ENCODE measurements at regions not wholly inside any gene's neighbourhood (a gene's known extent, or its start where the extent isn't known, plus 50 kb on each side); places are given as distances from the start of the nearest gene placed in this dataset.
"Not testable (repeated sequence)": the region's sequence is repeated elsewhere in the genome, so short reads cannot be mapped to it uniquely, and the experiment has no call there.

DNA sequence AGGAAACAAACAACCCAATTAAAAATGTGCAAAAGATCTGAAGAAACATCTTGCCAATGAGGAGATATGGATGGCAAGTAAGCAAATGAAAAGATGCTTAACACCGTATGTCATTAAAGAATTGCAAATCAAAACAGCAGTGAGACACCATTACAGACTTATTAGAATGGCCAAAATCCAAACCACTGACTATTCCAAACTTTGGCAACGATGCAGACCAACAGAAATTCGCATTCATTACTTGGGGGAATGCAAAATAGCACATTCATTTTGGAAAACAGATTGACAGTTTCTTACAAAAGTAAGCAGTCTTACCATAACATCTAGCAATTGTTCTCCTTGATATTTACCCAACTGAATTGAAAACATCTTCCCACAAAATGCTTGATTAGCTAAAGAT lies 1118.7 kb downstream of the SUCLG1 start:
- Mint-ChIP-seq H3K4me1 (ENCODE audit: low read depth) (no peaks in the 10 kb centered on the region), H3K27ac (ENCODE audit: unreplicated experiment) (no peak overlapping the region), H3K9me3 (ENCODE audit: low read depth) (no peaks in the 10 kb centered on the region), H3K4me3 (ENCODE audit: unreplicated experiment) (no peak overlapping the region), H3K36me3 (ENCODE audit: low read depth) (no peaks in the 10 kb centered on the region), H3K27me3 (ENCODE audit: low read depth) (no peaks in the 10 kb centered on the region)
- TF ChIP-seq, protein P1, sequence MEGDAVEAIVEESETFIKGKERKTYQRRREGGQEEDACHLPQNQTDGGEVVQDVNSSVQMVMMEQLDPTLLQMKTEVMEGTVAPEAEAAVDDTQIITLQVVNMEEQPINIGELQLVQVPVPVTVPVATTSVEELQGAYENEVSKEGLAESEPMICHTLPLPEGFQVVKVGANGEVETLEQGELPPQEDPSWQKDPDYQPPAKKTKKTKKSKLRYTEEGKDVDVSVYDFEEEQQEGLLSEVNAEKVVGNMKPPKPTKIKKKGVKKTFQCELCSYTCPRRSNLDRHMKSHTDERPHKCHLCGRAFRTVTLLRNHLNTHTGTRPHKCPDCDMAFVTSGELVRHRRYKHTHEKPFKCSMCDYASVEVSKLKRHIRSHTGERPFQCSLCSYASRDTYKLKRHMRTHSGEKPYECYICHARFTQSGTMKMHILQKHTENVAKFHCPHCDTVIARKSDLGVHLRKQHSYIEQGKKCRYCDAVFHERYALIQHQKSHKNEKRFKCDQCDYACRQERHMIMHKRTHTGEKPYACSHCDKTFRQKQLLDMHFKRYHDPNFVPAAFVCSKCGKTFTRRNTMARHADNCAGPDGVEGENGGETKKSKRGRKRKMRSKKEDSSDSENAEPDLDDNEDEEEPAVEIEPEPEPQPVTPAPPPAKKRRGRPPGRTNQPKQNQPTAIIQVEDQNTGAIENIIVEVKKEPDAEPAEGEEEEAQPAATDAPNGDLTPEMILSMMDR (IDR thresholded peaks at IDR 0.05), result no peak
- DNase-seq (ENCODE audit: low spot score), result no peak

DNA sequence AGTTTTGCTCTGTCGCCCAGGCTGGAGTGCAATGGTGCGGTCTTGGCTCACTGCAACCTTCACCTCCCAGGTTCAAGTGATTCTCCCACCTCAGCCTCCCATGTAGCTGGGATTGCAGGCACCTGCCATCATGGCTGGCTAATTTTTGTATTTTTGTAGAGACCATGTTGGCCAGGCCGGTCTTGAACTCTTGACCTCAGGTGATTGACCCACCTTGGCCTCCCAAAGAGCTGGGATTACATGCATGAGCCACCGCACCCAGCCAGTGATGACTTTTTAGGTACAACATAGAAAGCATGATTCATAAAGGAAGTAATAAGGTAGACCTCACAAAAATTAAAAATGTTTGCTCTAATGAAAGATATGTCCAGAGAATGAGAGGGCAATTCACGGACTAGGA lies 1119.1 kb downstream of the SUCLG1 start:
- not testable (repeated sequence) for H3K4me1 Mint-ChIP-seq (ENCODE audit: low read depth); H3K27ac Mint-ChIP-seq (ENCODE audit: unreplicated experiment); H3K9me3 Mint-ChIP-seq (ENCODE audit: low read depth); H3K27me3 Mint-ChIP-seq (ENCODE audit: low read depth); H3K36me3 Mint-ChIP-seq (ENCODE audit: low read depth); DNase-seq (ENCODE audit: low spot score); H3K4me3 Mint-ChIP-seq (ENCODE audit: unreplicated experiment)

DNA sequence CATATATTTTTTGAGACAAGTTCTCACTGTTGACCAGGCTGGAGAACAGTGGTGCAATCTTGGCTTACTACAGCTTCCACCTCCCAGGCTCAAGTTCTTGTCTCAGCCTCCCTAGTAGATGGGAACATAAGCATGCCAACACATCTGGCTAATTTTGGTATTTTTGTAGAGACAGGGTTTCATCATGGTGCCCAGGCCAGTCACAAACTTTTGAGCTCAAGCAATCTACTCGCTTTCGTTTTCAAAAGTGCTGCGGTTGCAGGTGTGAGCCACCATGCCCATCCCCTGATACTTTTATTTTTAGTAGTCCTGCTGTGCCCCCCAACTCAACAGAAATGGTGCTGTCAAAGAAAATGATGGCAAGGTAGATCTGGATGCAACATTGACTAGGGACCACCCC lies 1127.3 kb downstream of the SUCLG1 start:
- Mint-ChIP-seq H3K27me3 (ENCODE audit: low read depth) (peaks cover 3% of the 10 kb centered on the region), H3K4me3 (ENCODE audit: unreplicated experiment) (no peak overlapping the region), H3K9me3 (ENCODE audit: low read depth) (no peaks in the 10 kb centered on the region), H3K27ac (ENCODE audit: unreplicated experiment) (no peak overlapping the region), H3K4me1 (ENCODE audit: low read depth) (no peaks in the 10 kb centered on the region), H3K36me3 (ENCODE audit: low read depth) (no peaks in the 10 kb centered on the region)
- no peak for DNase-seq (ENCODE audit: low spot score)
- TF ChIP-seq, protein P1 (IDR thresholded peaks at IDR 0.05), result no peak

DNA sequence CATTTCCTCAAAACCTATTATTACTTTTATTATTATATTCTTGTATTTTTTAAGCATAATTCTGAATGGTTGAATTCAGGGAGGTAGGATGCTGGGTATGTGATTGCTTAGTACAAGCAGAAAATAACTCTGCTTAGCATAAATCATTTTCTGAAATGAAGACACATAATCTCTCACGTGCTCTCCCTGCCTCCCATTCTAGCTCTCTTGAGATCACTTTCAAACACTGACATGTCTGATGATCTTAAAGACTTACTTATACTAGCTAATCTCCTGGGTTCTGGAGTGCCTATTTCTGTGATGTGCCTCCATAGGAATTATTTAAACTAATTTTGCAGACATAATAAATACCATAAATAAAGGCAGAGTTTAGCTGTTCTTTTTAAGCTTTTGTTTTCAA lies 1136.0 kb downstream of the SUCLG1 start:
- Mint-ChIP-seq H3K4me1 (ENCODE audit: low read depth) (no peaks in the 10 kb centered on the region), H3K4me3 (ENCODE audit: unreplicated experiment) (no peak overlapping the region), H3K27me3 (ENCODE audit: low read depth) (no peaks in the 10 kb centered on the region), H3K27ac (ENCODE audit: unreplicated experiment) (no peak overlapping the region), H3K36me3 (ENCODE audit: low read depth) (no peaks in the 10 kb centered on the region), H3K9me3 (ENCODE audit: low read depth) (no peaks in the 10 kb centered on the region)
- TF ChIP-seq, protein P1 (IDR thresholded peaks at IDR 0.05), result no peak
- no peak for DNase-seq (ENCODE audit: low spot score)

DNA sequence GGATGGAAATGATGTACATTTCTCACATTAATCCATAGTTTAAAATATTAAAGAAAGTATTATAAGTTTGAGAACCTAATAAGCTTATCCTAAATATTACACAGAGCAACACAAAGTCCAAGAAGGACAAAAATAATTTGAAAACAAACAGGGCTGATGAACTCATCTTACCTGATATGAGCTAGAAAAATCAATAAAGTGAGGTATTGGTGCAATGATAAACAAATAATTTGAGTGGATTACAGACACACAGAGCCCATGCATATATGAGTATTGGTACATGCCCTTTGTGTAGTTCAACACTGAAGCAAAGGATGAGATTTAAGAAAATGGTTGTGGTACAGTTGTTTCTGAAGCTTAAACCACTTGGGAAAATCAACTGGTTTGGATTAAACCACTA lies 1139.0 kb downstream of the SUCLG1 start:
- no peaks in the 10 kb centered on the region for H3K4me1 Mint-ChIP-seq (ENCODE audit: low read depth)
- TF ChIP-seq, protein P1 (IDR thresholded peaks at IDR 0.05), result no peak
- no peaks in the 10 kb centered on the region for H3K27me3 Mint-ChIP-seq (ENCODE audit: low read depth)
- H3K9me3 Mint-ChIP-seq (ENCODE audit: low read depth), result no peaks in the 10 kb centered on the region
- H3K4me3 Mint-ChIP-seq (ENCODE audit: unreplicated experiment), result no peak overlapping the region
- H3K27ac Mint-ChIP-seq (ENCODE audit: unreplicated experiment), result no peak overlapping the region
- no peaks in the 10 kb centered on the region for H3K36me3 Mint-ChIP-seq (ENCODE audit: low read depth)
- DNase-seq (ENCODE audit: low spot score), result no peak

DNA sequence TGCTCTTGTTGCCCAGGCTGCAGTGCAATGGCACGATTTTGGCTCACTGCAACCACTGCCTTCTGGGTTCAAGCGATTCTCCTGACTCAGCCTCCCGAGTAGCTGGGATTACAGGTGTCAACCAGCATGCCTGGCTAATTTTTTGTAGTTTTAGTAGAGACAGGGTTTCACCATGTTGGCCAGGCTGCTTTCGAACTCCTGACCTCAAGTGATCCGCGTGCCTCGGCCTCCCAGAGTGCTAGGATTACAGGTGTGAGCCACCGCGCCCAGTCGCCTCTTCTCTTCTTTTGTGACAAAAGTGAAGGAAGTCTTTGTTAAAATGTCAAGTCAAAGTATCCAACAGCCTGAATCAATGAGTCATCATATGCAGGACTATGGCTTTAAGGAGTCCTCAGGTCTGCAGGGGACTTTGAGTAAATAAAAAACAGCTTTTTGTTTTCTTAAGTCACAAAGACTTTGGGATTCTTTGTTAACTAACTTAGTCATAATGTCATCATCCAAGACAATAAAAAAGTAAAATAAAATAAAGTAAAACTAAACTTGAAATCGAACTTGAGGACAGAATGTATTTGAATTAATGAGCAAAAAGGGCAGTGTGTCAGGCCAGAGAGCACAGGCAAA lies 1153.2 kb downstream of the SUCLG1 start:
- DNase-seq (ENCODE audit: low spot score), result no peak
- no peaks in the 10 kb centered on the region for H3K9me3 Mint-ChIP-seq (ENCODE audit: low read depth)
- H3K27ac Mint-ChIP-seq (ENCODE audit: unreplicated experiment), result no peak overlapping the region
- H3K4me1 Mint-ChIP-seq (ENCODE audit: low read depth), result no peaks in the 10 kb centered on the region
- H3K36me3 Mint-ChIP-seq (ENCODE audit: low read depth), result no peaks in the 10 kb centered on the region
- TF ChIP-seq, protein P1 (IDR thresholded peaks at IDR 0.05), result no peak
- H3K4me3 Mint-ChIP-seq (ENCODE audit: unreplicated experiment), result no peak overlapping the region
- peaks cover 2% of the 10 kb centered on the region for H3K27me3 Mint-ChIP-seq (ENCODE audit: low read depth)

All from chondrocyte (in vitro differentiated cells).